Body of pancreas (tissue), 4 donors: ENCODE measurements at regions not wholly inside any gene's neighbourhood (a gene's known extent, or its start where the extent isn't known, plus 50 kb on each side); places are given as distances from the start of the nearest gene placed in this dataset.

Experiments
- POLR2A ChIP-seq, 3 donors: fragments of 450-650 bp; IDR thresholded peaks; one replicate each; pipeline ENCODE4 v1.6.1; 2016; ENCODE audit warnings: antibody characterized with exemption in 3 of 3, mild to moderate bottlenecking in 2 of 3
- TF ChIP-seq, protein P1 (sequence below), 7 experiments: fragments of 450-650 bp in 4 of 7; fragments of 200-600 bp in 3 of 7; sonication (generic) in 3 of 7; IDR thresholded peaks; one replicate each; pipeline ENCODE4 v1.5.1; 2016 to 2019; ENCODE audit warnings: antibody characterized with exemption in 7 of 7

DNA sequence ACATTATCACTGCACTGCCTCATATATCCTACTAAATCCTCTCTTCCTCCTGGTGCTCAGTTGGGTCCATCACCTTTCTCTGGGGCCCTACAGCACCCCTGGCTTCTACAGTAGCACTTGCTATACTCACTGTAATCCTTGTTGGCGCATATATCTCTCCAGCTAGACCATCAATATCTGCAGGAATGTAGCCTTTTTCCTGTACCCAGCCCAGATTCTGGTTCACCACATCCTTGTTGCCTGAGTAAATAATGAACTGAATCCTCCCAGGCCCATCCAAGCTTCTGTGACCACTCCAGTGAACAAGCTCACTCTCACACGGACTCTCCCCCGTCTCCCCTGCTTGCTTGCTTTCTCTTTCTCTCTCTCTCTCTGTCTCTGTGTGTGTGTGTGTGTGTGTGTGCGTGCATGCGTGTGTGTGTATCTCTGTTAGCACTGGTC is 62.5 kb upstream of the LIPC start:
- TF ChIP-seq, protein P1, sequence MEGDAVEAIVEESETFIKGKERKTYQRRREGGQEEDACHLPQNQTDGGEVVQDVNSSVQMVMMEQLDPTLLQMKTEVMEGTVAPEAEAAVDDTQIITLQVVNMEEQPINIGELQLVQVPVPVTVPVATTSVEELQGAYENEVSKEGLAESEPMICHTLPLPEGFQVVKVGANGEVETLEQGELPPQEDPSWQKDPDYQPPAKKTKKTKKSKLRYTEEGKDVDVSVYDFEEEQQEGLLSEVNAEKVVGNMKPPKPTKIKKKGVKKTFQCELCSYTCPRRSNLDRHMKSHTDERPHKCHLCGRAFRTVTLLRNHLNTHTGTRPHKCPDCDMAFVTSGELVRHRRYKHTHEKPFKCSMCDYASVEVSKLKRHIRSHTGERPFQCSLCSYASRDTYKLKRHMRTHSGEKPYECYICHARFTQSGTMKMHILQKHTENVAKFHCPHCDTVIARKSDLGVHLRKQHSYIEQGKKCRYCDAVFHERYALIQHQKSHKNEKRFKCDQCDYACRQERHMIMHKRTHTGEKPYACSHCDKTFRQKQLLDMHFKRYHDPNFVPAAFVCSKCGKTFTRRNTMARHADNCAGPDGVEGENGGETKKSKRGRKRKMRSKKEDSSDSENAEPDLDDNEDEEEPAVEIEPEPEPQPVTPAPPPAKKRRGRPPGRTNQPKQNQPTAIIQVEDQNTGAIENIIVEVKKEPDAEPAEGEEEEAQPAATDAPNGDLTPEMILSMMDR (IDR thresholded peaks at IDR 0.05): no peak
- TF ChIP-seq POLR2A (IDR thresholded peaks at IDR 0.05): no peak
